ENCODE measurements at regions not wholly inside any gene's neighbourhood (a gene's known extent, or its start where the extent isn't known, plus 50 kb on each side); places are given as distances from the start of the nearest gene placed in this dataset.

DNA sequence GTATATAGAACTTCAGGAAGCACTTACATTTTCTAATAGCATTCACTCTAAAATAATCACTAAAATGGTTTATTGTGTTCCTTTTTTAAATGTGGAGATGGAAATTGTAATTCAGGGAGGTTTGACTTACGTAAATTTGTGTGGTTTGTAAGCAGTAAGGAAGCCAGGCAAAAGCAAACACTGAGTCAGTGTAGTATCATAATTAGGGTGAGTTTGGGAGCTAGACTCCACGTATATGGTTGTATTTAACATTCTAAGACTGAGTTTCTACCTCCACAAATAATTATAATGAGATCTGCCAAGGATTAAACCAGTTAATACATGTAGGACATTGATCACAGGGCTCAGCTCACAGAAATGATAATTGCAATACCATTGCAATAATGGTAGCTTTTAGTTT, 425.5 kb downstream of the CBLN4 start:
- Histone ChIP-seq H3K27ac (ENCODE audit: low read length in 2 of 2) (no peak overlapping the region), H2AFZ (ENCODE audit: insufficient read depth, low read depth, low read length, poor library complexity, severe bottlenecking) (no peak overlapping the region), H3K4me2 (replicated peaks; ENCODE audit: low read depth, low read length, poor library complexity, severe bottlenecking) (no peak overlapping the region), H3K4me1 (ENCODE audit: control insufficient read depth in 2 of 2, insufficient read depth in 2 of 2, low read length in 2 of 2) (no peaks in the 10 kb centered on the region), H3K27me3 (replicated peaks in 1 of 4; ENCODE audit: control extremely low read depth in 1 of 4, control insufficient read depth in 3 of 4, insufficient read depth in 4 of 4, low read length in 3 of 4) (no peaks in the 10 kb centered on the region), H3K9me3 (ENCODE audit: control extremely low read depth in 1 of 3, control insufficient read depth in 2 of 3, insufficient read depth in 1 of 3, low read length in 2 of 3) (no peaks in the 10 kb centered on the region), H3K79me2 (ENCODE audit: control insufficient read depth, insufficient read depth, low read length) (no peaks in the 10 kb centered on the region), H4K20me1 (ENCODE audit: control insufficient read depth, insufficient read depth, low read length, poor library complexity, severe bottlenecking) (no peaks in the 10 kb centered on the region), H3K9ac (ENCODE audit: low read length) (no peak overlapping the region), H3K4me3 (ENCODE audit: control extremely low read depth in 1 of 5, extremely low read depth in 1 of 5, insufficient read depth in 1 of 5, low read depth in 2 of 5, low read length in 4 of 5) (no peak overlapping the region), H3K36me3 (replicated peaks in 1 of 2; ENCODE audit: control extremely low read depth in 1 of 2, control insufficient read depth in 1 of 2, extremely low read depth in 1 of 2, insufficient read depth in 2 of 2, low read length in 1 of 2) (no peaks in the 10 kb centered on the region)
- Mint-ChIP-seq H3K4me1 (no peaks in the 10 kb centered on the region), H3K9me3 (ENCODE audit: insufficient read depth) (peaks cover 2% of the 10 kb centered on the region), H3K27me3 (no peaks in the 10 kb centered on the region), H3K27ac (no peak overlapping the region), H3K4me3 (no peak overlapping the region)
- DNase-seq (no peak), ATAC-seq (ENCODE audit: low read depth) (no peak)
- ChIA-PET POLR2A (no interaction called here), CTCF (no interaction called here)
- TF ChIP-seq, protein P1, sequence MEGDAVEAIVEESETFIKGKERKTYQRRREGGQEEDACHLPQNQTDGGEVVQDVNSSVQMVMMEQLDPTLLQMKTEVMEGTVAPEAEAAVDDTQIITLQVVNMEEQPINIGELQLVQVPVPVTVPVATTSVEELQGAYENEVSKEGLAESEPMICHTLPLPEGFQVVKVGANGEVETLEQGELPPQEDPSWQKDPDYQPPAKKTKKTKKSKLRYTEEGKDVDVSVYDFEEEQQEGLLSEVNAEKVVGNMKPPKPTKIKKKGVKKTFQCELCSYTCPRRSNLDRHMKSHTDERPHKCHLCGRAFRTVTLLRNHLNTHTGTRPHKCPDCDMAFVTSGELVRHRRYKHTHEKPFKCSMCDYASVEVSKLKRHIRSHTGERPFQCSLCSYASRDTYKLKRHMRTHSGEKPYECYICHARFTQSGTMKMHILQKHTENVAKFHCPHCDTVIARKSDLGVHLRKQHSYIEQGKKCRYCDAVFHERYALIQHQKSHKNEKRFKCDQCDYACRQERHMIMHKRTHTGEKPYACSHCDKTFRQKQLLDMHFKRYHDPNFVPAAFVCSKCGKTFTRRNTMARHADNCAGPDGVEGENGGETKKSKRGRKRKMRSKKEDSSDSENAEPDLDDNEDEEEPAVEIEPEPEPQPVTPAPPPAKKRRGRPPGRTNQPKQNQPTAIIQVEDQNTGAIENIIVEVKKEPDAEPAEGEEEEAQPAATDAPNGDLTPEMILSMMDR (IDR thresholded peaks at IDR 0.05): no peak
- no peak for TF ChIP-seq EZH2 (IDR thresholded peaks at IDR 0.05; ENCODE audit: borderline replicate concordance, insufficient read depth, low read depth, low read length, poor library complexity, severe bottlenecking)
- intact Hi-C loops (cut with micrococcal nuclease): no loop called here
- no CpG with 5 or more reads among the region's 2 CpGs for WGBS (ENCODE audit: insufficient coverage)

DNA sequence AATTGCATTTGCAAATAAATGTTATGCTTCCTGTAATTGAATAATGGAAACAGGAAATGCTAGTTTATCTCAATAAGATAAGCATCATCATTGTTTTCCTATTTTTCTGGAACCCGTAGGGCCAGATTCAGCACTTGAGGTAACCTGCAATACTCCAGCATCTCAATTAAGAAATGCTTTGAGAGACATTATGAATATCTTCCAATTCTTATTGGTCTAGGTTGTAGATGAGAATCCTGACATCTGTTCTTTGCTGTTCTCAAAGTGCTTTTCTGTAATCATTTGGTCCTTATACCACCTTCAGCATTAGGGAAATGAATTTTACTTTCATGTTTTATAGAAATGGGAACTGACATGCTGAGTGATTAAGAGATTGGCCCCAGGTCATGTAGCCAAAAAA, 428.3 kb downstream of the CBLN4 start:
- intact Hi-C loops (cut with micrococcal nuclease): no loop called here
- no peak for DNase-seq
- no peaks in the 10 kb centered on the region for H4K20me1 ChIP-seq (ENCODE audit: control insufficient read depth, insufficient read depth, low read length, poor library complexity, severe bottlenecking)
- no peaks in the 10 kb centered on the region for H3K9me3 ChIP-seq (ENCODE audit: control extremely low read depth in 1 of 3, control insufficient read depth in 2 of 3, insufficient read depth in 1 of 3, low read length in 2 of 3)
- Mint-ChIP-seq H3K4me1 (no peaks in the 10 kb centered on the region), H3K4me3 (no peak overlapping the region), H3K27me3 (no peaks in the 10 kb centered on the region), H3K27ac (no peak overlapping the region), H3K9me3 (ENCODE audit: insufficient read depth) (peaks cover 2% of the 10 kb centered on the region)
- H3K4me1 ChIP-seq (ENCODE audit: control insufficient read depth in 2 of 2, insufficient read depth in 2 of 2, low read length in 2 of 2): no peaks in the 10 kb centered on the region
- H3K27me3 ChIP-seq (replicated peaks in 1 of 4; ENCODE audit: control extremely low read depth in 1 of 4, control insufficient read depth in 3 of 4, insufficient read depth in 4 of 4, low read length in 3 of 4): no peaks in the 10 kb centered on the region
- H3K4me3 ChIP-seq (ENCODE audit: control extremely low read depth in 1 of 5, extremely low read depth in 1 of 5, insufficient read depth in 1 of 5, low read depth in 2 of 5, low read length in 4 of 5): no peak overlapping the region
- WGBS (ENCODE audit: insufficient coverage): no CpG with 5 or more reads among the region's 1 CpG
- H3K27ac ChIP-seq (ENCODE audit: low read length in 2 of 2): no peak overlapping the region
- POLR2A ChIA-PET: no interaction called here
- H3K36me3 ChIP-seq (replicated peaks in 1 of 2; ENCODE audit: control extremely low read depth in 1 of 2, control insufficient read depth in 1 of 2, extremely low read depth in 1 of 2, insufficient read depth in 2 of 2, low read length in 1 of 2): no peaks in the 10 kb centered on the region
- H3K9ac ChIP-seq (ENCODE audit: low read length): no peak overlapping the region
- H3K4me2 ChIP-seq (replicated peaks; ENCODE audit: low read depth, low read length, poor library complexity, severe bottlenecking): no peak overlapping the region
- no peak overlapping the region for H2AFZ ChIP-seq (ENCODE audit: insufficient read depth, low read depth, low read length, poor library complexity, severe bottlenecking)
- no peak for ATAC-seq (ENCODE audit: low read depth)
- H3K79me2 ChIP-seq (ENCODE audit: control insufficient read depth, insufficient read depth, low read length): no peaks in the 10 kb centered on the region
- CTCF ChIA-PET: no interaction called here
- no peak for TF ChIP-seq EZH2 (IDR thresholded peaks at IDR 0.05; ENCODE audit: borderline replicate concordance, insufficient read depth, low read depth, low read length, poor library complexity, severe bottlenecking)
- TF ChIP-seq, protein P1 (IDR thresholded peaks at IDR 0.05): no peak
